HG03432 (cell line): ENCODE measurements at regions not wholly inside any gene's neighbourhood (a gene's known extent, or its start where the extent isn't known, plus 50 kb on each side); places are given as distances from the start of the nearest gene placed in this dataset.

Experiments used
- ATAC-seq: cut with Tn5 transposase; IDR thresholded peaks from one replicate; pipeline ENCODE4 v1.9.1; 2021; ENCODE audit warnings: mild to moderate bottlenecking, moderate library complexity; ENCODE audit not compliant: unreplicated experiment

DNA sequence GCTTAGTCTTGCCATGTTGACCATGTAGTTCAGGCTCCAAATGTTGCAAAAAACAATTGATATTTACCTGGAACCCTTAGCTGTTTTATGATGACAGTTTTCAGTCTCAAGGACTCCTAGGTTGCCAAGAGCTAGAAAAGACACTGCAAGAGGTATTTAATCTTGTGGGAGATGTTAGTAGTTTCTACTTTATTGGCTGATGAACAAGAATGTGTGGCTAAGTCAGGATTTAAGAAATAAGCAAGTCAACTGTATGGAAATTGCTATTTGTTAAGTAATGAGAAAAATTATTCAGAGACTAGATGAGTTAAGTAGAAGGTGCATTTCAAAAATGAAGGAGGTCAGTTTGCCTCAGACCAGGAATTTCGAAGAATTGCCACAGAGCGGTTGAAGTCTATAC is 639.7 kb upstream of the USP24 start:
- no peak for ATAC-seq

DNA sequence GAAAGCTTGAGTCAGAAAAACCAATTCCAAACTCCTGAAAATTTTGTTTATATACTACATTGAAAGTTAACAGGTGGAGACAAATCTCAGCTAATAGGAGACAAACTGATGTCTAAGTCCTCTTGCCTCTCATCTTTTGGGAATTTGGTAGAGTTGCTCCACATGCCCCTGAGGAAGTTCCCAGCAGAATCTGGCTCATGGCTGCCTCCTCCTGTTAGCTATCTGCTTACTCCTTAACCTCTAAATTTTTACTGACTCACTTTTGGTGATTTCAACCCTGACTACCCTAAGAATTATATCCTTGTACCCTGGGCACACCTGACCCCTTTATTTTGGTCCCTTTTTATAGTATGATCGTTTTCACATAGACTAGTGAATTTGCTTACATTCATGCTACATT is 633.7 kb upstream of the USP24 start:
- no peak for ATAC-seq

DNA sequence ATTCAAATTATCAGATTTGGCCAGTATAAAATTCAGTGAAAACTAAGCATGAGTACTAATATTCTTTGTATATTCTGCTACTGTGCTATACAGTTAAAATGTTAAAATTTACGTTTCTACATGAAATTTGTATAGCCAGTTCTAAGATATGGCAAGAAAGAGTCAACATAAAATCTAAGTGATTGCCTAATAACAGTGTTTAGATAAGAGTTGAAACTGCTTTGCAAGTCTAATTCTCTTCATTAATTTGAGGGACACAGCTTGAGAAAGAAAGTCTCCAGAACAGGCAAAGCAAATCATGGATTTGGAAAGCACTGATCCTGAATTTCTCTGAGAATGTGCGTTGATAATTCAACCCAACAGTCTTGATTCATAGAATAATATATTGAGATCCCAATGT is 630.9 kb upstream of the USP24 start:
- no peak for ATAC-seq

DNA sequence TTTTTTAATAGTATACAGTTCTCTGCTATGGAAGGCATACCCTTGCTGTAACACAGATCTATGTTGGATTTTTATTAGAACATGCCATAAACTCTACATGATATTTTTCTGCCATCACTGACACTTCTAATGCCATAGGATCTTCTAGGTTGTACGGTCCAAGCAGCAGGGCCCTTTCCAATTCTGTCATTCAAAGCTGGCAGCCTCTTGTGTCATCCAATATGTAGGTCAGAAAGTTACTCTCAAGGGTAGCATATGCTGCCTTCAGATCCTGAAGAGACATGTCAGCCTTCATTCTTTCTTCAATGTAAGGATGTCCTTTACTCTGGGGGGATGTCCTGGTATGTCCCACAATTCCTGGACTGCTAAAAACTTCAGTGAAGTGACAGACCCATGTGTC is 629.2 kb upstream of the USP24 start:
- ATAC-seq: no peak

DNA sequence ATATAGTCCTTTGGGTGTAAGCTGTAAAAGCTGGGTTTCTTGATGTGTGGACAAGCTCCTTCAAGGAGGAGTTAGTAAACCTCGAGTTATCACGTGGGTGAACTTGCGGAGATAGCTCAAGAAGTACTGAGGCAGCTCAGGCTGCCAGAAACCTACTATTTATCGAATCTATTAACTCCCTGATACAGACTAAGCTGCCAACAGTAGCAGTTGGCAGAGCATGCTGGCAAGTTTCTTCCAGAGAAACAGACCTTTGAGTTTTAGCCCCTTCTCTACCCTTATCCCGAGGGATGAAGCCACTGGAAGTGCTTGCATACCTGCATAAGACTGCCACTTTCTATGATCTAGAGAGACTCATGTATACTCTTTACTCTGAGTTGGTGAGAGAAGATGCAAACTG is 624.5 kb upstream of the USP24 start:
- no peak for ATAC-seq

DNA sequence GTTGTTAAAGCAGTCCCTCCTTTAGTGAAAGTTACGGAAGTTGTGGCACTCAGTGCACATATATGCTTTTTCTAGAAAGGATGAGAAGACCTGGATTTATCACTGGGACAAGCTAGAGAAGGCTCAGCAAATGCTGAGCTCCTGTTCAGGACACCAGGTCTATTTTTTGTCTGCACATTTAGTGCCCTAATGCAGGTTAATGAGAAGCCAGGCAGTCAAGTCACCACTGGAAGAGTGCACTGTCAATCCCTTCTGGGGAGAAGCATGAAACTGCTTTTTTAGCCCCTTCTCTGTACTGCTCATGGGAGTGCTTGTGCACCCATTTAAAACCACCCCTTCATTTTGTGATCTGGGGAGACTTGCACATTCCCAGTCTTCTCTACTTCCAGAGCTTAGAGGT is 624.1 kb upstream of the USP24 start:
- ATAC-seq: no peak

DNA sequence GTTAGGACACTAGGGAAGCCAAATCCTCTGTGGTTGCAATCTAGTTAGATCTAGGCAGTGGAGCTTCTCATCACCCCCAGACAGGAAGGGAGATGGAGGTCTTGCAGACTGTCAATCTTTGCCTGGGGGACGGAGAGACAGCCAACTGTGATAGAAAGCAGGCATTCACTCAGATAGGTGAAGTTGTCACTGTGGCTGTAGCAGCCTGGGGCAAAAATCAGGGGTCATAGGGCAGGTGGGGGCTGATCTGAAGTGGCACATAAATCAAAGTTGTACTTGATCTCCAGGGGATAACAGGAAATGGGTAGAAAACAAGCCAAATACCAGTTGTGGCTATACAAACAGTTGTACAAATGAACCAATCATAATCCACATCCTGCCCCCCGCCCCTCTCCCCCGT is 620.9 kb upstream of the USP24 start:
- ATAC-seq: no peak

DNA sequence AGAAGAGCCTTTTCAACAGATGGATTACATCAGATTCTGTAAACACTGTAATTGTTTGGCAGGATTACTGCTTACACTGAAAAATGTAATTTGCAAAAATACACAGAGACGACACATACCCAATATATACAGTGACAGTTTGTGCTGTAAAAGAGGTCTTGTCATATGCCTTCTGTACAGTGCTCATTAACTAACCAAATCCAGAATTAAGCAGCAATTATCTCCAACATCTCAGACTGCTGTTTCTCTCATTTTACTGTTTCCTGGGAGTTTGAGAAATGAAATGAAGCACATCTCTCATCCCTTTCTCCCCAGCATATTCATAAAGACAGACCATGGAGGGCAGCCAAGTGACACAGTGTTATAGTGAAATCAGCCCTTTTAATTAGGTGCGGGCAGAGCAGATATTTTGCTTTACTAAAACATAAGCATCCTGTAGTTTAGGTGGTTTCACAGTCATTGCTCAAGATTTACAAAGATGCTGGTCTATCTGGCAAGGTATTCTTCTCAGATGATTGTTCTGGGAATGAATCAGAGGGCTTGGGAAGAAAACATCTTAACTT is 618.4 kb upstream of the USP24 start:
- no peak for ATAC-seq

DNA sequence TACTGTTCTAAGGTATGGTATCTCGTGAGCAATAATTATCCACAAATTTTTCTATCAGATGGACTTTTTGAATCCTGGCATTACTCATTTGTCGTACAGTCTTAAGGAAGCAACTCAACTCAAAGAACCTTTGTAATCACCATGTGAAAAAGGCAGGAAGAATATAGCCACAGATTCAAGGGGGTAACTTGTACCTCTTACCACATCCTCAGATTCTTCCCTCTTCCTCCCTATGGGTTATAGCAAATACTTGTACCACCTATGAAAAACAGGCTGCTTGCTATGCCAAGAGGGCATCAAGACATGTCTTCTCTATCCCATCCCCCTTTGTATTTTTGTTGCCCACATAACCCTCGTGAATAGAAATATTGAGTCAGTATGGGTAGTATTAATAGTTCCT is 616.6 kb upstream of the USP24 start:
- ATAC-seq: no peak

DNA sequence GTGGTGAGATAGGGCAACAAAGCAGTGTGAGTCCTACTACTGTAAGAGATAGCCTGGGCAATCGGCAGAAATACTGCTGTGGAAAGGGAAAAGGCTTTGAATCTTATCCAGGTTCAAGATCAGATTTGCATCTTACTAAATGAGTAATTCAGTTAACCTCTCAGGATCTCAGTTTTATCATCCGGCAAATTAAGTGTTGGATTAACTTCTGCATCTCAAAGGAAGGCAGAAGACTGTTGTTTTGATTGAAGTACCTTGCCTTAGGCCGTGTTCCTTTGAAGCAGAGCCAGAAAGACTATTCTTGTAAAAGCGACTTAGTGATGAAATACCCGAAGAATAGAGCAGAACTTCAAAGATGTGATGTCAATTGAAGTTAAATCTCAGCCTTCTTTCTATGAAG is 612.9 kb upstream of the USP24 start:
- ATAC-seq: no peak

DNA sequence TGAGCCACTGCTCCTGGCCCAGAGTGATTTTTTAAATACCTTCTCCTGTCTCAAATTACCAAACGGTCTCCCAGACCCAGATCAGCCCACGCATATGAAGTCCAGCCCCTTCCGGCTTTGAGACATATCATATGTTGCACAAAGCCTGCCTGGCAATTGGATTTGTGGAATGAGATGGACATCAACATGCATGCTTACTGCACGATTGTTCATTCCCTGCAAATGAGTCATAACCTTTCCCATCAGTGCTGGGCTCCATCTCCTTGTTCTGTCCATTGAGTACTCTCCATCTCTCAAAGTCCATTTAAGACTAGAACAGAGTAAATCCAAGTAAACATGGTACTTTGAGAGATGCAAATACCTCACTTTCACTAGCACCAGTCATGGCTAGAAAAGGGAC is 612.2 kb upstream of the USP24 start:
- ATAC-seq: no peak

DNA sequence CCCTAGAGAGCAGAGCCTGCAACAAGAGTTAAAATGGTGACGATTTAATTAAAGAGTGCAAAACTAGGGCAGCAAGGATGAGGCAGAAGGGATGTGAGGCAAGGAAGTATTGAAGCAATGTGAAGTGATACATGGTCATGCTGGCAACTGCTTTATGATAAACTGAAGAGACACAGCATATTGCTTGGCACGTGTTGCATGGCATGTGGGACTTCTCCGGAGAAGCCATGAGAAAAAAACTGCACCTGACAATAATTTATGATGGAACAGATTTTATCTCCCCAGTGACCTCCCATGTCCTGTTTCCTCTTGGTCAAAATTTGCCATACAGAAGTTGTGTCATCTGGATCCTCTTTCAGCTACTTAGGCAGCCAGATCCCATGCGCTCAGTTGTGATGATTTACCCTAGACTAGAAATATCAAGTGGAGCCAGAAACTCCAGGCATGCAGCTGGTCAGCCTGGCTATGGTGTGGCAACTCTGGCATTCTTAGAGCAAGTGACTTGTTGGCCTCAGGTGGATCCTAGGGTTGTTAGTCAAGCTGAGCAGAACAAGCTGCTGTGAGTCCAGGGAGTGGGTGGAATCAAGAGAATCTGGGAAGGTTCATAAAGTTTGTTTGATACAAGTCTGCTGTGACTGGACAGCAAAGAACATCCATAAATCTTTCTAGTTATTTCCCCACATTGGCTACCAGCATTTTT is 611.4 kb upstream of the USP24 start:
- ATAC-seq: no peak

DNA sequence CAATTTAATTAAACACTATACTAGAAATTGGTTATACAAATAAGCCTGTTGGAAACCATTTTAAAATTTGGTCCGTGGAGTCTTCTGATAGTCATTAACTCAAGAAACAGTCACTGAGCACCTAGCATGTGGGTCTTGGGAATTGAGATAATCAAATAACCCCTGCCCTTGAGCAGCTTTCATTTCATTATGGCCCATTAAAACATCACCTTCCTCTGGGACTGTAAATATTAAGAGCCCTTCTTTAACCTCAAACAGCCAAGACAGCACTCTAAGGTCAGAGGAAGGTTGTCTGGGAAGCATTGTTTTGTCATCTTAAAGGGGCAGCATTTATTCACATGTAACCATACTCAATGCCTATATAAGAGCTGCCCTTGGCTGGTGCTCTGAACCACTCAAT is 610.3 kb upstream of the USP24 start:
- ATAC-seq: no peak

DNA sequence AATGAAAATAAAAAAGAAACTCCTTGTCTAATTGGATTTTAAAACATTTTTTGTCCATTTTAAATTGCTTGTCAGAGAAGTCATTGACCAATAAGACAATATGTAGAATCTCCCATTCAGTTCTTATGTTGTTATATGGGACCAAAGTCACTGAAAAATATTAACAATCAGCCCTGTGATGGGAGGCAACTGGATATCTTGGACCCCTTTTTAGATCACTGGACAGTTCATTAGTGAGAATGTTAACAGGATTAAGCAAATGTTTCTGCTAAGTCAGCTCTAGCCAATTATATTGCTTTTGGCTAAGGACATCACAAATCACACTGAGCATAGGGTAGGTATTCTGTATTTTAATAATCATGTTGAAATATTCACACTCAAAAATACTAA is 609.1 kb upstream of the USP24 start:
- no peak for ATAC-seq

DNA sequence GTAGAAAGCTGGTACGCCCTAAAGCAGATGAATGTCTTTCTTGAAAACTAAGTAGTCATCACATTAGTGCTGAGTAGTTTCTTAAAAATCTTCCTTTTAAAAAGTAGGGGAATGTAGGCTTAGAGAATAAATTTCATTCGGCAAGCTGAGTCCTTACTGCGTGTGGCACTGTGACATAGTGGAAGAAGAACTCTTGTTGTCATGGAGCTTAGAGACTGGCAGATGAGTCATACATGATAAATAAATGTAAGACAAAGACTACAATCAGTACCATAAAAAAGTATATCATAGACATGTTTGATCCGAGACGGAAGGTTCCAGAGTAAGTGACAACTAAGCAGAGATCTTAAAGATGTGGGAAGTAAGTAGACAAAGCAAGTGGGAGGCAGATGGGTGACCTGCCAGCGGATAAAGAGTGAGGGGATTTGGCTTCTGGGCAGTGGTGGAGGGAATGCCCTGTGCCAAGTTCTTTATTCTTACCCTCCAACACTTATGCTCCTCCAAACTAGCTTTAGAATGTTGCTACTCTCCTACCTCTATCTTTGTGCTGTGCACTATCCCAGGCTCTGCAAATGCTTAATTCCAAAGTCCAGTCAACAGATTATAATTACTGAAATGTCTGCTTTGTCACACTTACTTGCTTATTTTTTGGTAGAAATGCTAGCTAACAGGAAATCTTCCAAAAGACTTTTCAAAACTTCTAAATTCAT is 608.5 kb upstream of the USP24 start:
- ATAC-seq: no peak

DNA sequence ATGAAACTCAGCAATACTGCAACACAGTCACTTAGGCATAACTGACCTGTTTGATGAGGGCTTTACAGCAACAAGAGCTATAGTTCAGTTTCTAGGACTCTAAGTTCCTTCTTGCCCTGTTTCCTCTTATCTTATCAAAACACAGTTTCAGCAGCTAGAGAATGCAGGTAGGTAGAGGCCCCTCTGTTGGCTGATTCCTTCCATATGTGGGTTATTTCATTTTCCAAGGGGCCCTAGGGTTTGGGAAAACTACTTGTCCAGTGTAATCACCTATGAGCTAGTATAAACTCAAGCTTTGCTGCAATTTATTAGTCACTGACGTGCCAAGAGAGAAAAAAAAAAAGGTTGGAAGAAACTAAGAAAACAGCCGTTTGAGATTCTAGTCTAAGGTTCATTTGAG is 607.7 kb upstream of the USP24 start:
- no peak for ATAC-seq

DNA sequence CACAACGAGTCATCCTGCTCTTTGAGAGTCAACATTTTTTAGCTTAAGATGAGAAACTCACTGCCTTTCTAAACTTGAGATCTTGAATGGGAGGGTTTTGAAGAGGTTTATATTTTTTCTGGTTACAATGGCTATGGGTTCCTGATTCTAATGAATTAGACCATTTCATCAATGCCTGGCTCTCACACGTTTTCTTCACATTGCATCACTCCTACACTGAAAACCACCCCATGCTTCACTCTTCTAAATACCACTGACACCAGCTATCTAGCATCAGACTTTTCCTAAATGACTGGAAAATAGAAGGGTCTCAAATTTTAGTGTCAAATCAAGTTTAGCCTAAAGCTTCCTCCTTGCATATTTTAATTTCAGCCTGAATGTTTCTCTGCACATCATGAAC is 606.1 kb upstream of the USP24 start:
- no peak for ATAC-seq

DNA sequence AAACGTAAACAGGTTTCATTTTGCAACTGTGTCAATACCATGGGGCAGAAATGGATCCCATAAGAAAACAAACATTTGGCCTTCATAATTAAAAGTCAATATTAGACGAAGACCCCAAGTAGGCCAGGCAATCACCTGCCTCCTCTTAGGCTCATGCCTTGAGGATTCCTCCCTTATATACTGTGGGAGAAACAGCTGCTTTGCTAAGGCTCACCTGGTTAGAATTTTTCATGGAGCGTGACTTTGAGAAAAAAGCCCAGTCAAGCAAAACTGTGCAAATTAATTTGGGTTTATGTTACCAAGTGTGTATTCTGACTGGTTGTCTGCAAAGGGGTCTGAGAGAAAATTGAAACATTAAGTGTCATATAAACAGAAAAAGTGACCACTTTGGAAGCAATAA is 605.3 kb upstream of the USP24 start:
- ATAC-seq: no peak

DNA sequence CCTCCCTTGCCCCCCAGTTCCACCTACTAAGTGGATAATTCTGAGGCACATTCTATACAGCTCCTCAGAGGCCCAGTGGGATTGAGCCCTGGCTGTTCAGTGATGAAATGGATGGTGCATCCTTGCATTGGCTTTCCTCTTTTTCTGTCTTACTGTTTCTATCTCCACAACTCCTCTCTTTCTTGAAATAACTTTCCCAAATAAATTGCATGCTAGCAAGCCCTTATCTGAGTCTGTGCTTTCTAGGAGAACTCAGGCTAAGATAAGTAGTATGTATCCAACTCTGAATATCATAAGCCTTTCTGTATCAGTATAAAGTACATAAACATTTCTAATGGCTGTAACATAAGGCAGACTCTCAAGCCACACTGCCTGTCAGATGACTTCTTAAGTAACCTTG is 603.8 kb upstream of the USP24 start:
- ATAC-seq: no peak

DNA sequence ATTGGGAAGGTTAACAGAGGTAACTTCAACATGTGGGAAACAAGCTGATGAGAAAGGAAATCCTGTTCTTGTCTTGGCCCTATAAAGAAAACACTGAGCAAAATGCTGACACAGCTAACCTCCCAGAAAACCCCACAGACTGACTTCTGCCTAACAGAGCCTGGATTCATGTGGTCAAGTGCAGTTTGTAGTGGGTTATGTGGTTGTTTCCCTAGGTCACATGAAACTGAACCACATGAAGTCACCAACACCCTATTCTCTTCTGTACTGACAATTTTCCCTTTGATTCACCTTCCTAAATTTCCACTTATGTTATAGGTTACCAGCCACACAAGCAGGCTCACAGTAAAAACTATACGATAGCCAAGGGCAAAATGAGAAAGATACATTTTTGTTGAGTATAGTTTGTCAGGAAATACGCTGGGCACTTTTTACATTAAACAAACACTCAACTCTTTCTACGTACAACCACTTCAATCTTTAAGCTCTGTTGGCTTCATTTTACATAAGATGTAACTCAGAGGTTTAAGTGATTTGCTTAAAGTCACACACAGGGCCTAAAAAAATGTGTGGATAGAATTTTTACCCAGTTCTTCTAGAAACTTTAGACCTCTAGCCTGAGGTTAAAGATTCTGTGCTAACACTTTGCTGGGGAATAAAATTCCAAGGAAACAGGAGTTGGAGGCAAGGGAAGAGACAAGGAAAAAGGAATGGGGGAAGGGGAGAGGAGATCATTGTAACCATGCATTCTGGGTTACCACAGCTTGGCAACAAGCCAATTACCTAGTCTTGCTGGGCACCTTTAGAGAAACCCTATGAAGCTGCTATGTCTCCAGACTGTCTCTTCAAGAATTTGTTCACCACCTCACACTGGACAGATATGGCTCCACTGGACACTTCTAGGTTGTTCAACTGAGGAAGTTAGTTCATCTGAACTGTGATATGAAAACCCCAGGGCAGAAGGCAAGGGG is 601.6 kb upstream of the USP24 start:
- peak; percentile 65 for ATAC-seq

DNA sequence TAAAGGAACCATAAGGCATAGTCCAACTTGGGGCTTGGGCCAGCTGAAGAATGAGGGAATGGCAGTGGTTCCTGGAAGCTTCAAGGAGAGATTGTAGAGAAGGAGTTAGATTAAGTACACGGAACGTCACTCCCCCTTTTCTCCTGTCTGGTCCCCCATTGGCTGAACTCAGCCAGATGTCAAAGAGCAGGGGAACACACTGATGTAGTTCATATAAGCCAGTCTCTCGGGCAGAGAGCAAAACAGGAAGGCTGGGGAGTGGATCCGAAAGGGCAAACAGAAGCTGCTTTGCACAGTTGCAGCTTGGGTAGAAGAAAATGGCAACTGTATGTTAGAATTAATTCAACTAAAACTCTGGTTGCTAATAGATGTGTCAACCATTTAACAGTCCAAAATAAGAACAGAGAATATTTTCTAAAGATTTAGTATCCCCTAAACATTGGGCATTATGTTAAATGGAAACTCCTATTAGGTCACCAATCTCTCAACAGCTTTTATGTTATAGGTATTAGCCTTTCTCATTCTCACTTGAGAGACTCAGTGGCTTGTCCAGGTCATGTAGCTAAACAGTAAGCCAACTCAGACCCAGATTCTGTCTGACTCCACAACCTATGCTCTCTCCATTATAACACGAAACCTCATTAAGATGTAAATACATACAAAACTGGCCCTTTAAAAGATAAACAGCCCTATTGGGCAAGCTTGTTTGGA is 600.7 kb upstream of the USP24 start:
- peak; percentile 35 for ATAC-seq
